ENCODE measurements at regions not wholly inside any gene's neighbourhood (a gene's known extent, or its start where the extent isn't known, plus 50 kb on each side); places are given as distances from the start of the nearest gene placed in this dataset.
A peak's percentile ranks its signal among the peaks of the same experiment; 100 is the strongest.

DNA sequence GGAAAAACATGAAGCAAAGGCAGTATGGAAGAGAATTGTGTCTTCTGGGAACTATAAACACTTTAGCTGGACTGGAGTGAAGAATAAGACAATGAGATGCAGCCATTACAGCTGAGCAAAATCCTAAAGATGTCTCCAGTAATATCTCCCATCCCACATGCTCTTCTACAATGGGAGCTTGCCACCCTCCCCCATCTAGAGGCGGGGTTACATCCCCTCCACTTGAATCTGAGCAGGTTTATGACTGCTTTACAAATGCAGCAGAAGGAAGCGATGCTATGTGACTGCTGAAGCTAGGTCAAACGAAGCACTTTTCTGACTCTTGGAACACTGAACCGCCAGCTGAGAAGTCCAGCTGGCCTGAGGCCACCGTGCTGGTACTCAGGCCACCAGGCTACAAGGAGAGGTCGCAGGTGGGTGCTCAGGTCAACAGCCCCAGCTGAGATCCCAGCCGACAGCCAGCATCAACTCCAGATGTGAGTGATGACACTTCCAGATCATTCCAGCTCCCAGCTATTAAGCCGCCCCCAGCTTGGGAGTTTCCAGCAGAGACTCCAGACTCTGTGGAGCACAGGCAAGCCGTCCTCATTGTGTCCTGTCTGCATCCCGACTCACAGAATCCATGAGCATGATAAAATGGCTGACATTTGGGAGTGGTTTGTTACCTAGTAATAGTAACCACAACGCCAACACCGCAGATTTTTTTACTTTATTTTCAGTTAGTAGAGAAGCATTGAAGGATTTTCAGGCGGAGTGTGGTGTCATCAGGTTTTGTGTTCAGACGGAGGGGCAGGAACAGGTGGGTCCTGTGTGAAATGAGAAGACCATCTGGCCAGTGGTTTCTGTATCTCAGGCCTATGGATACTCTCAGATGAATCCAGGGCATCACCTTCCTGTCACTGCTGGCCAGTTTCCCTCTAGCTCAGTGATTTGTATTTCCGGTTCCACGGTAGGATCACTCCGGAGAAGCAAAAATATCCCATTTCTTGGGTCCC, 89.3 kb downstream of the NPY start:
- ATAC-seq: no peak
- Histone ChIP-seq H3K27me3 (peaks cover 0 to 2% (median 0%) of the 10 kb centered on the region in 7 donors), H3K9me3 (no peaks in the 10 kb centered on the region), H3K4me3 (no peak overlapping the region), H3K27ac (no peak overlapping the region), H3K4me1 (no peaks in the 10 kb centered on the region), H3K36me3 (no peaks in the 10 kb centered on the region)
- DNase-seq: no peak
- intact Hi-C loops (cut with DNase I): no loop called here
- 69 to 73% methylated on average over 17 of the region's 17 CpGs for WGBS, 2 donors
- TF ChIP-seq, protein P1, sequence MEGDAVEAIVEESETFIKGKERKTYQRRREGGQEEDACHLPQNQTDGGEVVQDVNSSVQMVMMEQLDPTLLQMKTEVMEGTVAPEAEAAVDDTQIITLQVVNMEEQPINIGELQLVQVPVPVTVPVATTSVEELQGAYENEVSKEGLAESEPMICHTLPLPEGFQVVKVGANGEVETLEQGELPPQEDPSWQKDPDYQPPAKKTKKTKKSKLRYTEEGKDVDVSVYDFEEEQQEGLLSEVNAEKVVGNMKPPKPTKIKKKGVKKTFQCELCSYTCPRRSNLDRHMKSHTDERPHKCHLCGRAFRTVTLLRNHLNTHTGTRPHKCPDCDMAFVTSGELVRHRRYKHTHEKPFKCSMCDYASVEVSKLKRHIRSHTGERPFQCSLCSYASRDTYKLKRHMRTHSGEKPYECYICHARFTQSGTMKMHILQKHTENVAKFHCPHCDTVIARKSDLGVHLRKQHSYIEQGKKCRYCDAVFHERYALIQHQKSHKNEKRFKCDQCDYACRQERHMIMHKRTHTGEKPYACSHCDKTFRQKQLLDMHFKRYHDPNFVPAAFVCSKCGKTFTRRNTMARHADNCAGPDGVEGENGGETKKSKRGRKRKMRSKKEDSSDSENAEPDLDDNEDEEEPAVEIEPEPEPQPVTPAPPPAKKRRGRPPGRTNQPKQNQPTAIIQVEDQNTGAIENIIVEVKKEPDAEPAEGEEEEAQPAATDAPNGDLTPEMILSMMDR (IDR thresholded peaks at IDR 0.05): no peak

DNA sequence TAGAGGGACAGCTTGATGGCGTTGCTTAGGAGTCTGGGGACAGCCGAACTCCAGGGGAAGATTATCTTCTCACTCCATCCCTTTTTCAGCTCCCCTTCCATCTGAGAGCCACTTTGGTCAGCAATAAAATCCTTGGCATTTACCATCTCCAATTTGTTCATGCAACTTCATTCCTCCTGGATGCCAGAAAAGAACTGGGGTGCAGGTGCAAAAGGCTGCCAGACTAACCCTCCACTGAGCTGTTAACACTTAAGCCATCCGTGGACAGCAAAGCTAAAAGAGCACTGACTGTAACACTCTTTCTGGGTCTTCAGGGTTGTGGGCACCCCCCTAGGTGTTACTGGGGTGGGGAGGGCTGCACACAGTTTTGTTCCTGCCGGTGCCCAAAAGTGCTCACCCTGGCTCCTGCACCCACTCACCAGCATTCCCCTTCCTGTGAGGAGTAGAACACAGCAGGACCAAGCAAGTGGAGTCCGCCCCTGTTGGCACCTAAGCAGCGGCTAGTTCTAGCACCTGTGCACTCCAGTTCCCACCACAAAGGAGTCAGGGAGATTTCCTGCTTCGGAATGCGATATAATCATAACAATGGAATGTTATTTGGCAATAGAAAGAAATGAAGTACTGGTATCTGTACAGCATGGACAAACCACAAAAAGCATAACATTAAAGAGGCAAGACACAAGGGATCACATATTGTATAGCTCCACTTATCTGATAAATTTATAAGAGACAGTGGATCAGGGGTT, 95.1 kb downstream of the NPY start:
- no peak overlapping the region for H3K27ac ChIP-seq
- intact Hi-C loops (cut with DNase I): no loop called here
- H3K4me3 ChIP-seq: no peak overlapping the region
- WGBS, 2 donors: 73 to 75% methylated on average over 8 of the region's 8 CpGs
- H3K27me3 ChIP-seq: peaks cover 0 to 5% (median 0%) of the 10 kb centered on the region in 7 donors
- H3K9me3 ChIP-seq: peaks cover 0 to 7% (median 0%) of the 10 kb centered on the region in 11 donors
- DNase-seq: no peak
- TF ChIP-seq, protein P1 (IDR thresholded peaks at IDR 0.05): no peak
- no peak for ATAC-seq
- H3K4me1 ChIP-seq: no peaks in the 10 kb centered on the region
- no peaks in the 10 kb centered on the region for H3K36me3 ChIP-seq

DNA sequence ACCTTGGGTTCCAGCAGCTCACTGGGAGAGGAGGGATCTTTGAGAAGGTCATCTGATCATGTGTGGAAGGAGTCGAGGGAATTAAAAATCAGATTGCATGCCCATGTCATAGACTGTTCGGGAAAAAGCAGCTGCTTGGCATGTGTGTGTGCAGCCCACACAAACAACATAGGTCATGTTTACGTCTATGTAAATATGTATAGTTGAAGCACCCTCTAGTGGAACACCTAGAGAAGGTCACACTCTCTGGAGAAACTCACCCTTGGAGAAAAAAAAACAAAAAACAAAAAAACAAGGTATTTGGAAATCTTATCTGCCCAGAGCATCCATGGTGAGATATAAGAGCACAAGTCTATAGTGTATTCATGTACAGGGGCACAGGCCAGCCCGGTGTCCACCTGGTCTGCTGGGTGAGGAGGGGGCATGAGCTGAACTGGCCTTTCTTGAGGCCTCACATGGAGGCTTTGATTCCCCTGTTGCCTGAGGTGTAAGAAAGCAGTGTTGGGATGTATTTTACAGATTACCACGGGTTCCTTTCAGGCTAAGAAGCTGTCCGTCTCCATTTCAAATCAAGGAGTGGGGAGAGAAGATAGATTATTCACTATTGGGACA, 98.0 kb downstream of the NPY start:
- WGBS, 2 donors: 48 to 50% methylated on average over 6 of the region's 6 CpGs
- Histone ChIP-seq H3K27ac (no peak overlapping the region), H3K27me3 (peaks cover 0 to 5% (median 0%) of the 10 kb centered on the region in 7 donors), H3K4me1 (no peaks in the 10 kb centered on the region), H3K9me3 (peaks cover 0 to 7% (median 0%) of the 10 kb centered on the region in 11 donors), H3K4me3 (no peak overlapping the region), H3K36me3 (no peaks in the 10 kb centered on the region)
- TF ChIP-seq, protein P1 (IDR thresholded peaks at IDR 0.05): peak in 2 of 9 donors; percentile 12 to 20
- intact Hi-C loops (cut with DNase I): no loop called here
- DNase-seq: no peak
- ATAC-seq: no peak

DNA sequence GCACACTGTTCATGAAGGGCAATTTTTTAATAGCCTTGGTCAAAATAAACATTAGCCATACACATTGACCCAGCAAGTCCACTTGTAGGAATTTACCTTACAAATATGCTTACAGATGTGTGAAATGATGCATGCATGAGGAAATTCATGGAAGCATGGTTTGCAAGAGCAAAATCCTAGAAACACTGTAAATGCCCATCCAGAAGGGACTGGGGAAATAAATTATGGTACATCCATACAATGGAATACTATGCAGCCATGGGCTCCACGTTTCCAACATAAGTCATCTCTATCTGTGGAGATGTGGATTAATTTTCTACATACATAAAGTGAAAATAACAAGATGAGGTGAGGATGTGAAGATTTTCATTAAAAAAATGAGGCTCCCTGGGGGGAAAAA, 99.1 kb downstream of the NPY start:
- intact Hi-C loops (cut with DNase I): no loop called here
- Histone ChIP-seq H3K27me3 (peaks cover 0 to 9% (median 0%) of the 10 kb centered on the region in 7 donors), H3K27ac (no peak overlapping the region), H3K36me3 (no peaks in the 10 kb centered on the region), H3K9me3 (peaks cover 0 to 7% (median 0%) of the 10 kb centered on the region in 11 donors), H3K4me3 (no peak overlapping the region), H3K4me1 (no peaks in the 10 kb centered on the region)
- TF ChIP-seq, protein P1 (IDR thresholded peaks at IDR 0.05): no peak
- WGBS, 2 donors: 34 to 62% methylated on average over 1 of the region's 1 CpG
- ATAC-seq: no peak
- no peak for DNase-seq
